ENCODE measurements at regions not wholly inside any gene's neighbourhood (a gene's known extent, or its start where the extent isn't known, plus 50 kb on each side); places are given as distances from the start of the nearest gene placed in this dataset.

- Histone ChIP-seq H3K9me3 (ENCODE audit: insufficient read depth, low read length) (no peaks in the 10 kb centered on the region), H4K20me1 (ENCODE audit: insufficient read depth, low read length) (no peaks in the 10 kb centered on the region), H3K4me1 (ENCODE audit: low read length) (peaks cover 6% of the 10 kb centered on the region), H3K9ac (ENCODE audit: low read length) (no peak overlapping the region), H3K4me2 (ENCODE audit: low read length) (no peak overlapping the region), H3K36me3 (replicated peaks; ENCODE audit: low read depth, low read length) (no peaks in the 10 kb centered on the region), H3K27ac (ENCODE audit: low read length) (no peak overlapping the region), H3K4me3 (ENCODE audit: low read length) (no peak overlapping the region), H3K79me2 (ENCODE audit: low read length) (no peaks in the 10 kb centered on the region), H2AFZ (ENCODE audit: low read depth, low read length) (no peak overlapping the region), H3K27me3 (ENCODE audit: low read depth, low read length) (no peaks in the 10 kb centered on the region)
- TF ChIP-seq CTCF (IDR thresholded peaks at IDR 0.05; ENCODE audit: low read depth, low read length) (no peak), EZH2phosphoT487 (IDR thresholded peaks at IDR 0.05; ENCODE audit: low read depth) (no peak)
Observed at GRCh38 chr2:60000686-60001085, 552.8 kb downstream of the BCL11A start.

DNA sequence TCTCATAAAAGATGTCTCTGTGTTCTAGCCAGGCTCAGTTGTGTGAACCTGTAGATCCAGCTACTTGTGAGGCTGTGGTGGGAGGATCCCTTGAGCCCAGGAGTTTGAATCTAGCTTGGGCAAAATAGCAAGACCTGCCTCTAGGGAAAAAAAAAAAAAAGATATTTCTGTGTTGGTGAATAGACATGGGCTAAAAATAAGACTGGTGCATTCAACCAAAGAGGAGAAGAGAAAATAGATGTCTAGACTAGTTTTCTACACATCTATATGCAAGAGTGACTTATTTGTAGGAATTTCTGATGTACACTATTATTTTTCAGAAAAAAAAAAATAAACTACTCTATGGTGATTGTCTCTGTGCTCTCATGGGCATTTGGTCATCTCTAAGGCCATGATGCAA is 555.1 kb downstream of the BCL11A start:
- no peaks in the 10 kb centered on the region for H3K36me3 ChIP-seq (replicated peaks; ENCODE audit: low read depth, low read length)
- H4K20me1 ChIP-seq (ENCODE audit: insufficient read depth, low read length) = no peaks in the 10 kb centered on the region
- peaks cover 6% of the 10 kb centered on the region for H3K4me1 ChIP-seq (ENCODE audit: low read length)
- H2AFZ ChIP-seq (ENCODE audit: low read depth, low read length) = no peak overlapping the region
- H3K79me2 ChIP-seq (ENCODE audit: low read length) = no peaks in the 10 kb centered on the region
- H3K4me2 ChIP-seq (ENCODE audit: low read length) = no peak overlapping the region
- no peak overlapping the region for H3K9ac ChIP-seq (ENCODE audit: low read length)
- no peak overlapping the region for H3K4me3 ChIP-seq (ENCODE audit: low read length)
- H3K27me3 ChIP-seq (ENCODE audit: low read depth, low read length) = no peaks in the 10 kb centered on the region
- no peak overlapping the region for H3K27ac ChIP-seq (ENCODE audit: low read length)
- no peaks in the 10 kb centered on the region for H3K9me3 ChIP-seq (ENCODE audit: insufficient read depth, low read length)
- TF ChIP-seq CTCF (IDR thresholded peaks at IDR 0.05; ENCODE audit: low read depth, low read length) = no peak
- no peak for TF ChIP-seq EZH2phosphoT487 (IDR thresholded peaks at IDR 0.05; ENCODE audit: low read depth)

DNA sequence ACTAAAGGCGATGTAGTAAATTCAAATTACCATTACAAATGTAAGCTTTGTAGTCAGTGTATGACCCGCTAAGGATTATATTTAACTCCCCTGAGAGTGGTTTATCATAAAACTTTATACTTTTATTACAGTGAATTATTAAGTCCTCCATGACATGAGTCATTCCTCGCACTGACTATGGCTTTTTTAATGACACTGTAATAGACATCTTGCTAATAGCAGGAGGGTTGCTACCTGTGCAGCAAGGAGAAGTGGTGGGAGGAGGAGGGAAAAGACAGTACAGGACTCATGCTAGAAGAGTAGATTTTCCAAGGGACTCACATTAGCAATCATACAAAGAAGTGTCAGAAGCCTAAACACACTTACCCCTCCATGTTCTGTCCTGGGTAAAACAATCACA is 556.1 kb downstream of the BCL11A start:
- Histone ChIP-seq H3K36me3 (replicated peaks; ENCODE audit: low read depth, low read length) (no peaks in the 10 kb centered on the region), H2AFZ (ENCODE audit: low read depth, low read length) (no peak overlapping the region), H3K27me3 (ENCODE audit: low read depth, low read length) (no peaks in the 10 kb centered on the region), H3K27ac (ENCODE audit: low read length) (no peak overlapping the region), H3K4me1 (ENCODE audit: low read length) (peaks cover 6% of the 10 kb centered on the region), H3K9ac (ENCODE audit: low read length) (no peak overlapping the region), H3K4me3 (ENCODE audit: low read length) (no peak overlapping the region), H3K4me2 (ENCODE audit: low read length) (no peak overlapping the region), H3K9me3 (ENCODE audit: insufficient read depth, low read length) (no peaks in the 10 kb centered on the region), H3K79me2 (ENCODE audit: low read length) (no peaks in the 10 kb centered on the region), H4K20me1 (ENCODE audit: insufficient read depth, low read length) (no peaks in the 10 kb centered on the region)
- TF ChIP-seq CTCF (IDR thresholded peaks at IDR 0.05; ENCODE audit: low read depth, low read length) = no peak
- TF ChIP-seq EZH2phosphoT487 (IDR thresholded peaks at IDR 0.05; ENCODE audit: low read depth) = no peak

DNA sequence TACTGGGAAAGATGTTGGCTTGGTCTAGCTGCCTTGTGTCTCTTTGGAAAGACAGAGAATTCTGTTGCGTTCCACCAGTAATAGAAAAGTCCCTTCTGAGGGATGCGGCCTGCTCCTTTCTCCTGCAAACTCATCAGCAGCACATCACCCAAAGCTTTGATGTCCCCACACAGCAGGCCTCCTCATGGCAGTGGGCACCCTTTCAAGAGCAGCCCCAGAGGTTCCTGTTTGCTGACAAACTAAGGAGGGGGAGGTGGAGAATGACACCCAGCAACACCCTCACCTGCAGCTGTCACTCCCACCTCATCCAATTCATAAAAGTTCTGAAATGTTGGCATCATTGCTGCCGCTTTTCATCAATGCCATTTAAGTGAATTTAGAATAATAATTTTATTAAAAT is 556.6 kb downstream of the BCL11A start:
- TF ChIP-seq EZH2phosphoT487 (IDR thresholded peaks at IDR 0.05; ENCODE audit: low read depth) (no peak), CTCF (IDR thresholded peaks at IDR 0.05; ENCODE audit: low read depth, low read length) (no peak)
- Histone ChIP-seq H3K4me3 (ENCODE audit: low read length) (no peak overlapping the region), H3K9ac (ENCODE audit: low read length) (no peak overlapping the region), H2AFZ (ENCODE audit: low read depth, low read length) (no peak overlapping the region), H4K20me1 (ENCODE audit: insufficient read depth, low read length) (no peaks in the 10 kb centered on the region), H3K27me3 (ENCODE audit: low read depth, low read length) (no peaks in the 10 kb centered on the region), H3K79me2 (ENCODE audit: low read length) (no peaks in the 10 kb centered on the region), H3K4me2 (ENCODE audit: low read length) (no peak overlapping the region), H3K4me1 (ENCODE audit: low read length) (peaks cover 6% of the 10 kb centered on the region), H3K27ac (ENCODE audit: low read length) (no peak overlapping the region), H3K9me3 (ENCODE audit: insufficient read depth, low read length) (no peaks in the 10 kb centered on the region), H3K36me3 (replicated peaks; ENCODE audit: low read depth, low read length) (no peaks in the 10 kb centered on the region)

All from OCI-LY3 (cell line).